Neural progenitor cell (in vitro differentiated cells): ENCODE measurements at regions not wholly inside any gene's neighbourhood (a gene's known extent, or its start where the extent isn't known, plus 50 kb on each side); places are given as distances from the start of the nearest gene placed in this dataset.

Experiments
- EZH2 ChIP-seq: fragments of 200-600 bp; sonication (generic); IDR thresholded peaks from 2 replicates; pipeline ENCODE4 v1.6.1; 2017; ENCODE audit warnings: antibody characterized with exemption, mild to moderate bottlenecking, moderate library complexity
- EZH2phosphoT487 ChIP-seq: fragments of 200-600 bp; sonication (generic); IDR thresholded peaks from 2 replicates; pipeline ENCODE4 v1.6.1; 2017; ENCODE audit warnings: antibody characterized with exemption
- TF ChIP-seq, protein P1 (sequence below): fragments of 200-600 bp; sonication (generic); IDR thresholded peaks from 2 replicates; pipeline ENCODE4 v1.5.1; 2017; ENCODE audit warnings: antibody characterized with exemption, mild to moderate bottlenecking

DNA sequence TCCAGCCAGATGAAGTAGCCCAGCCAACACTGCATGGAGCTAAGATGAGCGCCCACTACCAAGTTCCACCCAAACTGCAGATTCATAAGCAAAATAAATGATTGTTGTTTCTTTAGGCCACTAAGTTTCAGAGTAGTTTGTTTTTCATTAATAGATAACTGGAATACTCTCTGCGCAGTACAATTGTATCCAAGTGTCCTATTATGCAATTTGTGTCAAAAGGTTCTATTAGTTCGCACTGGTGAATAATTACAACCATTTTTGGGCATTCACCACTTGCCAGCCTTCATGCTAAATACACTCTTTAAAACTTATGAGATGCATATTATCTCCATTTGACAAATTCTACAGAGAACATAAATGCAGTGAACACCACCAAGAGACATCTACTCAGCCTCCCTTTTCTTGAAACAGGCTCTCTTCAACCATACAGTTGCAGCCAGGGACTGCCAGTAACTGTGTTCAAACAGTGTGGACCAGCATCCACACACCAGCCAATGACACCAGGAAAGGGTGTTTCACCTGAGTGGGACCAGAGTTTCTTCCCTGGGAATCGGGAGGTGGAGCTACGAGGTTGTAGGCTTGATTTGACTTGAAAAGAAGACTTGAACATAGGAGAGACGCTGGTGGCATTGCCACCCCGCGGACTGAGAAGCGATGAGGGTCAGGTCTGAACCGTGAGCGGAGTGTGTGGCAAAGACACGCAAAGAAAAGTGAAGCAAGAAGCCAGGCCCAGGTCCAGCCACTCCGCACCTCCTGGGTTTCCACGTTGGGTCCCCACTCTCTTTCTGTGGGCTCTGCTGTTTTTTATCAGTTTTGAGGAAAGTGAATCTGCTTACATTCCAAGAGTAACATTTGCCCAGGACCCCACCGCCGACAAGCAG, 53.0 kb upstream of the FZD10 start:
- TF ChIP-seq, protein P1, sequence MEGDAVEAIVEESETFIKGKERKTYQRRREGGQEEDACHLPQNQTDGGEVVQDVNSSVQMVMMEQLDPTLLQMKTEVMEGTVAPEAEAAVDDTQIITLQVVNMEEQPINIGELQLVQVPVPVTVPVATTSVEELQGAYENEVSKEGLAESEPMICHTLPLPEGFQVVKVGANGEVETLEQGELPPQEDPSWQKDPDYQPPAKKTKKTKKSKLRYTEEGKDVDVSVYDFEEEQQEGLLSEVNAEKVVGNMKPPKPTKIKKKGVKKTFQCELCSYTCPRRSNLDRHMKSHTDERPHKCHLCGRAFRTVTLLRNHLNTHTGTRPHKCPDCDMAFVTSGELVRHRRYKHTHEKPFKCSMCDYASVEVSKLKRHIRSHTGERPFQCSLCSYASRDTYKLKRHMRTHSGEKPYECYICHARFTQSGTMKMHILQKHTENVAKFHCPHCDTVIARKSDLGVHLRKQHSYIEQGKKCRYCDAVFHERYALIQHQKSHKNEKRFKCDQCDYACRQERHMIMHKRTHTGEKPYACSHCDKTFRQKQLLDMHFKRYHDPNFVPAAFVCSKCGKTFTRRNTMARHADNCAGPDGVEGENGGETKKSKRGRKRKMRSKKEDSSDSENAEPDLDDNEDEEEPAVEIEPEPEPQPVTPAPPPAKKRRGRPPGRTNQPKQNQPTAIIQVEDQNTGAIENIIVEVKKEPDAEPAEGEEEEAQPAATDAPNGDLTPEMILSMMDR: no peak
- no peak for TF ChIP-seq EZH2
- no peak for TF ChIP-seq EZH2phosphoT487
